GM12878 (cell line): ENCODE measurements at regions not wholly inside any gene's neighbourhood (a gene's known extent, or its start where the extent isn't known, plus 50 kb on each side); places are given as distances from the start of the nearest gene placed in this dataset.

Experiments
- ATAC-seq: fragments of 200-7000 bp; cut with Tn5 transposase; 3 replicates; pipeline ENCODE4 v1.9.1; 2020; ENCODE audit warnings: mild to moderate bottlenecking, moderate library complexity
- BruUV-seq: library from RNA; stranded (reverse); fragments of 400-500 nt; replicated peaks from 2 replicates; lab custom pipeline; 2021; lab: Mats Ljungman, UMichigan
- CTCF ChIA-PET: fragments of 300-600 bp; sonication (Branson Sonifier 250); formaldehyde crosslinking; extraction: SDS; loops from one replicate; lab custom pipeline; 2021; ENCODE audit warnings: inconsistent platforms; lab: Yijun Ruan, JAX
- POLR2A ChIA-PET: fragments of 350-600 bp; formaldehyde crosslinking; extraction: SDS; loops from one replicate; lab custom pipeline; 2021; ENCODE audit warnings: inconsistent platforms; lab: Charles Lee
- RAD21 ChIA-PET: fragments of 300-600 bp; sonication (Branson Sonifier 250); formaldehyde crosslinking; loops from one replicate; lab custom pipeline; 2023; ENCODE audit warnings: antibody characterized with exemption; ENCODE audit not compliant: unreplicated experiment; lab: Charles Lee
- SMC1A ChIA-PET: fragments of 300-600 bp; sonication (Branson Sonifier 250); formaldehyde crosslinking; loops from one replicate; lab custom pipeline; 2023; ENCODE audit not compliant: unreplicated experiment, uncharacterized antibody; lab: Charles Lee
- DNase-seq: peaks from one replicate; pipeline ENCODE4 v3.0.0-alpha.2; 2011; ENCODE audit warnings: low read depth, low spot score
- FAIRE-seq: peaks from 3 replicates; lab custom pipeline; 2011; peaks lifted over from hg19 to GRCh38; lab: Jason Lieb, UNC
- H2AFZ ChIP-seq: 2 replicates; pipeline ENCODE4 v1.6.0; 2011; ENCODE audit warnings: low read depth, low read length, control low read depth; ENCODE audit not compliant: control insufficient read depth
- H3K27ac ChIP-seq: 2 replicates; pipeline ENCODE4 v1.5.1; 2011; ENCODE audit warnings: control low read depth; ENCODE audit not compliant: control insufficient read depth, insufficient read depth
- H3K27me3 ChIP-seq, 2 experiments: replicated peaks in 1 of 2; 2 replicates each; pipeline versions ENCODE4 v1.6.0 to v1.6.1; 2011; ENCODE audit warnings: low read length in 1 of 2; ENCODE audit not compliant: control insufficient read depth in 2 of 2, insufficient read depth in 2 of 2
- H3K36me3 ChIP-seq, 2 experiments: 2 replicates each; pipeline ENCODE4 v1.5.1; 2011; ENCODE audit warnings: low read length in 1 of 2; ENCODE audit not compliant: control insufficient read depth in 2 of 2, insufficient read depth in 2 of 2
- H3K4me1 ChIP-seq: 2 replicates; pipeline ENCODE4 v1.6.1; 2011; ENCODE audit warnings: mild to moderate bottlenecking, low read length, moderate library complexity, mixed read lengths; ENCODE audit not compliant: control insufficient read depth, insufficient read depth
- H3K4me2 ChIP-seq: 2 replicates; pipeline ENCODE4 v1.6.0; 2011; ENCODE audit warnings: control low read depth; ENCODE audit not compliant: control insufficient read depth, insufficient read depth
- H3K4me3 ChIP-seq: fragments of 200-600 bp; sonication (generic); 2 replicates; pipeline ENCODE4 v1.5.1; 2016
- H3K79me2 ChIP-seq: 2 replicates; pipeline ENCODE4 v1.6.0; 2011; ENCODE audit warnings: low read length; ENCODE audit not compliant: control insufficient read depth, insufficient read depth
- H3K9ac ChIP-seq: 2 replicates; pipeline ENCODE4 v1.8.0; 2011; ENCODE audit warnings: low read length, control low read depth, mixed read lengths; ENCODE audit not compliant: control insufficient read depth, insufficient read depth
- H3K9me3 ChIP-seq: replicated peaks from 3 replicates; pipeline ENCODE4 v1.5.1; 2011; ENCODE audit warnings: mild to moderate bottlenecking, low read length; ENCODE audit not compliant: control insufficient read depth, insufficient read depth
- H4K20me1 ChIP-seq: 2 replicates; pipeline ENCODE4 v1.6.0; 2011; ENCODE audit not compliant: control insufficient read depth, insufficient read depth
- BHLHE40 ChIP-seq, 2 experiments: fragments of 450-650 bp in 1 of 2; IDR thresholded peaks; 2 replicates each; pipeline ENCODE4 v1.6.1; 2011 to 2017; ENCODE audit warnings: low read depth in 2 of 2, borderline replicate concordance in 1 of 2, improper control_type of control experiment in 1 of 2, low read length in 1 of 2, mild to moderate bottlenecking in 1 of 2
- CBX3 ChIP-seq: fragments of 200-600 bp; sonication (generic); IDR thresholded peaks from 2 replicates; pipeline ENCODE4 v1.6.1; 2016; ENCODE audit warnings: low read depth, borderline replicate concordance
- CHD4 ChIP-seq: fragments of 200-600 bp; sonication (generic); IDR thresholded peaks from 2 replicates; pipeline ENCODE4 v1.6.1; 2016; ENCODE audit warnings: mild to moderate bottlenecking
- GATAD2B ChIP-seq: fragments of 450-650 bp; conservative IDR thresholded peaks from 2 replicates; pipeline ENCODE4 v1.6.1; 2017; ENCODE audit warnings: low read depth, mild to moderate bottlenecking, moderate library complexity
- HCFC1 ChIP-seq: fragments of 150-350 bp; IDR thresholded peaks from 2 replicates; pipeline ENCODE4 v1.6.1; 2014; ENCODE audit warnings: low read length
- IKZF1 ChIP-seq: fragments of 450-650 bp; conservative IDR thresholded peaks from 2 replicates; pipeline ENCODE4 v1.6.1; 2017; ENCODE audit warnings: antibody characterized with exemption, mild to moderate bottlenecking
- KLF5 ChIP-seq: fragments of 450-650 bp; IDR thresholded peaks from 2 replicates; pipeline ENCODE4 v1.6.1; 2014; ENCODE audit warnings: mild to moderate bottlenecking; ENCODE audit not compliant: partially characterized antibody
- NFYA ChIP-seq: IDR thresholded peaks from 2 replicates; pipeline ENCODE4 v1.6.1; 2011; ENCODE audit warnings: low read depth, mild to moderate bottlenecking, low read length, improper control_type of control experiment, borderline replicate concordance
- POLR2AphosphoS5 ChIP-seq: IDR thresholded peaks from 2 replicates; pipeline ENCODE4 v1.6.1; 2011; ENCODE audit warnings: mild to moderate bottlenecking, low read length, inconsistent platforms
- POU2F2 ChIP-seq: IDR thresholded peaks from 3 replicates; pipeline ENCODE4 v1.6.1; 2011; ENCODE audit warnings: low read depth, mild to moderate bottlenecking, low read length, borderline replicate concordance
- RELB ChIP-seq: fragments of 450-650 bp; IDR thresholded peaks from 2 replicates; pipeline ENCODE4 v1.6.1; 2017; ENCODE audit warnings: low read depth, mild to moderate bottlenecking, moderate library complexity
- SMAD5 ChIP-seq: IDR thresholded peaks from 2 replicates; pipeline ENCODE4 v1.6.1; 2016; ENCODE audit warnings: antibody characterized with exemption, low read depth
- SMC3 ChIP-seq: IDR thresholded peaks from 2 replicates; pipeline ENCODE4 v1.6.1; 2011; ENCODE audit warnings: low read length, improper control_type of control experiment, borderline replicate concordance
- ZBTB4 ChIP-seq: fragments of 450-650 bp; formaldehyde crosslinking; IDR thresholded peaks from 2 replicates; pipeline ENCODE4 v1.4.0; 2022; ENCODE audit warnings: mild to moderate bottlenecking, moderate library complexity
- WGBS: methylation state at CpG from one replicate; pipeline ENCODE4 v1.1.6; 2016; ENCODE audit warnings: low lambda C conversion rate; ENCODE audit not compliant: insufficient replicate concordance, insufficient coverage; ENCODE audit errors: missing lambda C conversion rate; 5-methylcytosine and 5-hydroxymethylcytosine counted together
- in situ Hi-C: fragments of 300-500 bp; cut with MboI; formaldehyde crosslinking; loops from 9 replicates; pipeline ENCODE4 v1.14.3; 2018; ENCODE audit warnings: mixed read lengths
- intact Hi-C: fragments of 100-400 bp; cut with micrococcal nuclease; formaldehyde crosslinking; loops from one replicate; pipeline ENCODE4 v1.14.2; 2022; ENCODE audit not compliant: unreplicated experiment

- in situ Hi-C loops (no loop called here), intact Hi-C loops (no loop called here)
Observed at GRCh38 chr3:117632191-117632590, 922.6 kb downstream of the TUSC7 start.

More at GRCh38 chr3:117632191-117632590, 922.6 kb downstream of the TUSC7 start:
- Histone ChIP-seq H3K4me2 (no peak overlapping the region), H3K9ac (no peak overlapping the region), H3K27ac (no peak overlapping the region), H3K4me3 (no peak overlapping the region), H3K36me3 (no peaks in the 10 kb centered on the region), H3K27me3 (no peaks in the 10 kb centered on the region), H3K79me2 (no peaks in the 10 kb centered on the region), H3K4me1 (no peaks in the 10 kb centered on the region), H2AFZ (no peak overlapping the region), H3K9me3 (no peaks in the 10 kb centered on the region), H4K20me1 (no peaks in the 10 kb centered on the region)
- WGBS = 0% methylated on average over 2 of the region's 2 CpGs
- ChIA-PET RAD21 (no interaction called here), CTCF (interaction anchor here (1.6 kb wide), 1 partner anchor 11 kb away, joined by 4 read pairs; no protein-coding TSS in a partner anchor), SMC1A (interaction anchor here (0.6 kb wide), 1 partner anchor 595 kb away, joined by 3 read pairs; no protein-coding TSS in a partner anchor), POLR2A (no interaction called here)
- ATAC-seq (no peak), DNase-seq (no peak), FAIRE-seq (no peak)
- no peak for TF ChIP-seq SMAD5
- TF ChIP-seq SMC3 = no peak
- no peak for TF ChIP-seq NFYA
- TF ChIP-seq BHLHE40 (IDR thresholded peaks at IDR 0.05; ENCODE audit: borderline replicate concordance in 1 of 2, low read depth in 2 of 2, low read length in 1 of 2) = no peak
- TF ChIP-seq ZBTB4 (CRISPR knock-in tag) = no peak
- no peak for TF ChIP-seq POLR2AphosphoS5
- TF ChIP-seq HCFC1 = no peak
- TF ChIP-seq POU2F2 = no peak
- TF ChIP-seq GATAD2B = no peak
- no peak for TF ChIP-seq KLF5
- no peak for TF ChIP-seq RELB
- TF ChIP-seq CHD4 = no peak
- no peak for TF ChIP-seq IKZF1
- TF ChIP-seq CBX3 = no peak
- BruUV-seq = no TSS peak
